ENCODE measurements at regions not wholly inside any gene's neighbourhood (a gene's known extent, or its start where the extent isn't known, plus 50 kb on each side); places are given as distances from the start of the nearest gene placed in this dataset.

DNA sequence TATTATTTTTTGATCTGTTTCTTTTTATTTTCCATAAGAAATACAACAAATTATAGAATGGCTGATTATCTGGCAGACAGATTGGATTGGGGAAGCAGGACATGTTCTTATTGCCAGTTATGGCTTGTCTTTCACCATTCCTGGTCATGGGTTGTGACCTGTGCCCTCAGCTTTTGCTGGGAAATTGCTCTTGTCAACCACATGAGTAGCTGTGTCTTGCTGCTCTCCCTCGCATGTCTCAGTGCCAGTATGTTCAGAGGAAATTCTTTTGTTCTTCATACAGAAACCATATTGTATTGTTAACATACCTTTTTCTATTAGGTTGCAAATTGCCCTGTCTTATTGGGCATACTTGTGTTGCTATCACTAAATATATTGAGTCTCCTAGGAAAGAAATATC is 344.1 kb downstream of the OSTF1 start:
- Histone ChIP-seq H3K4me3 (ENCODE audit: low read depth, low read length) (no peak overlapping the region), H3K36me3 (ENCODE audit: control insufficient read depth, insufficient read depth, low read length) (no peaks in the 10 kb centered on the region), H3K27me3 (ENCODE audit: control insufficient read depth, insufficient read depth, low read length) (no peaks in the 10 kb centered on the region)
- DNase-seq (ENCODE audit: low read depth) (no peak), FAIRE-seq (no peak)
- TF ChIP-seq, protein P1, sequence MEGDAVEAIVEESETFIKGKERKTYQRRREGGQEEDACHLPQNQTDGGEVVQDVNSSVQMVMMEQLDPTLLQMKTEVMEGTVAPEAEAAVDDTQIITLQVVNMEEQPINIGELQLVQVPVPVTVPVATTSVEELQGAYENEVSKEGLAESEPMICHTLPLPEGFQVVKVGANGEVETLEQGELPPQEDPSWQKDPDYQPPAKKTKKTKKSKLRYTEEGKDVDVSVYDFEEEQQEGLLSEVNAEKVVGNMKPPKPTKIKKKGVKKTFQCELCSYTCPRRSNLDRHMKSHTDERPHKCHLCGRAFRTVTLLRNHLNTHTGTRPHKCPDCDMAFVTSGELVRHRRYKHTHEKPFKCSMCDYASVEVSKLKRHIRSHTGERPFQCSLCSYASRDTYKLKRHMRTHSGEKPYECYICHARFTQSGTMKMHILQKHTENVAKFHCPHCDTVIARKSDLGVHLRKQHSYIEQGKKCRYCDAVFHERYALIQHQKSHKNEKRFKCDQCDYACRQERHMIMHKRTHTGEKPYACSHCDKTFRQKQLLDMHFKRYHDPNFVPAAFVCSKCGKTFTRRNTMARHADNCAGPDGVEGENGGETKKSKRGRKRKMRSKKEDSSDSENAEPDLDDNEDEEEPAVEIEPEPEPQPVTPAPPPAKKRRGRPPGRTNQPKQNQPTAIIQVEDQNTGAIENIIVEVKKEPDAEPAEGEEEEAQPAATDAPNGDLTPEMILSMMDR (IDR thresholded peaks at IDR 0.05; ENCODE audit: insufficient read depth, low read length, severe bottlenecking): no peak

DNA sequence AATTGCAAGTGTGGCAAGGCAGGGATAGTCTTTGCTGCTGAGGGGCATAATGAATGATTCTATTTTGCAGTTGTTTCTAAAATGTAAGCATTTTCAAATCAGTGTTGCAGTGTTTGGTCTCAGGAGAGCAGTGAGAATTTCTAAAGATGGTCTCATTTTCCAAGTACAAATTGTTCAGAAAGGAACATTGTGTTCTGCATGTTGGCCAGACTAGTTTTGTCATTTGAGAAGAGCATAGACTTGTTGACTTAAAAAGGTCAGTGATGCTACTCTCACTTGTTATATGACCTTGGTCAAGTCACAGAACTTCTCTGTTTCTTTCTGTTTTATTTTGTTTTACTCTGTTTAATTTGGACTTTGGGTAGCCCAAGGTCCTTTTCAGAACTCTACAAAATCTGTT is 344.6 kb downstream of the OSTF1 start:
- TF ChIP-seq, protein P1 (IDR thresholded peaks at IDR 0.05; ENCODE audit: insufficient read depth, low read length, severe bottlenecking): no peak
- H3K4me3 ChIP-seq (ENCODE audit: low read depth, low read length): no peak overlapping the region
- FAIRE-seq: no peak

GRCh38 chr9:75438716-75439115 is 350.4 kb downstream of the OSTF1 start:
- no peak overlapping the region for H3K4me3 ChIP-seq (ENCODE audit: low read depth, low read length)
- TF ChIP-seq, protein P1 (IDR thresholded peaks at IDR 0.05; ENCODE audit: insufficient read depth, low read length, severe bottlenecking): no peak
- FAIRE-seq (no peak), DNase-seq (ENCODE audit: low read depth) (no peak)
- no peaks in the 10 kb centered on the region for H3K36me3 ChIP-seq (ENCODE audit: control insufficient read depth, insufficient read depth, low read length)
- H3K27me3 ChIP-seq (ENCODE audit: control insufficient read depth, insufficient read depth, low read length): no peaks in the 10 kb centered on the region

More for the DNA sequence above, 344.6 kb downstream of the OSTF1 start:
- DNase-seq (ENCODE audit: low read depth): no peak
- H3K36me3 ChIP-seq (ENCODE audit: control insufficient read depth, insufficient read depth, low read length): no peaks in the 10 kb centered on the region
- no peaks in the 10 kb centered on the region for H3K27me3 ChIP-seq (ENCODE audit: control insufficient read depth, insufficient read depth, low read length)

DNA sequence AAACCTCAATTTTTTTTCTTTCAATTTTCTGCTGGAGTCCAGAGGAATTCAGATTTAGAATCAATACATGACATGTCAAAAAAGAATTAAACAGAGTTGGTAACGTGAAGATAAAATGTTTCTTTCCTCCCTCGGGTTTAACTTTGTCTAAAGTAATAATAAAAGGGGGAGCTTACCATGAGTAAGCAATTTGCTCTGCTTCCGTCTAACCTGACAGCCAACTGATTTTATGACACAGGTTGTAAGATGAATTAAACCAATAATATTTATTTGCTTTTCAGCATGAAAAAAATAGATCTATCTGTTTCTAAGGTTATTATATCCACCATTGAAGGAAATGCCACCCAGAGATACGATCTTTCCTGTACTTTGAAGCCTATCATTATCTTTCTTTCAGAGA is 352.6 kb downstream of the OSTF1 start:
- FAIRE-seq (no peak), DNase-seq (ENCODE audit: low read depth) (no peak)
- Histone ChIP-seq H3K27me3 (ENCODE audit: control insufficient read depth, insufficient read depth, low read length) (no peaks in the 10 kb centered on the region), H3K4me3 (ENCODE audit: low read depth, low read length) (no peak overlapping the region), H3K36me3 (ENCODE audit: control insufficient read depth, insufficient read depth, low read length) (no peaks in the 10 kb centered on the region)
- TF ChIP-seq, protein P1 (IDR thresholded peaks at IDR 0.05; ENCODE audit: insufficient read depth, low read length, severe bottlenecking): no peak

DNA sequence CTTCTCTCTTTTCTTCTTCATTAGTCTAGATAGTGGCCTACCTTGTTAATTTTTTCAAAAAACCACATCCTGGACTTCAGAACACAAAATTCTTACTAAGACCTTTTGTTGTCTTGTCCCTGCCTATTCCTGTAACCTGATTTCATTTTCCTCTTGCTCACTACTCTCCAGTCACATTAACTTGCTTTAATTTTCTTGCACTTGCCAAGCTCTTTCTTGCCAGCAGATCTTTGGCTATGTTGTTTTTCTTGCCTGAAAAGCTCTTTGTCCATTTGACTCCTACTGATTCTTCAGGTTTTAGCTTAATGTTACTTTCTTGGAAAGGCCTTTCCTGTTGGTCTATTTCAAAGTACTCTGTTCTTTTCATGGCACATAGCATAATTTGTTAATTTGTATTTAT is 356.8 kb downstream of the OSTF1 start:
- TF ChIP-seq, protein P1 (IDR thresholded peaks at IDR 0.05; ENCODE audit: insufficient read depth, low read length, severe bottlenecking): no peak
- Histone ChIP-seq H3K27me3 (ENCODE audit: control insufficient read depth, insufficient read depth, low read length) (no peaks in the 10 kb centered on the region), H3K36me3 (ENCODE audit: control insufficient read depth, insufficient read depth, low read length) (no peaks in the 10 kb centered on the region), H3K4me3 (ENCODE audit: low read depth, low read length) (no peak overlapping the region)
- FAIRE-seq (no peak), DNase-seq (ENCODE audit: low read depth) (no peak)

GRCh38 chr9:75447281-75447680 is 359.0 kb downstream of the OSTF1 start:
- no peak for DNase-seq (ENCODE audit: low read depth)
- Histone ChIP-seq H3K27me3 (ENCODE audit: control insufficient read depth, insufficient read depth, low read length) (no peaks in the 10 kb centered on the region), H3K4me3 (ENCODE audit: low read depth, low read length) (no peak overlapping the region), H3K36me3 (ENCODE audit: control insufficient read depth, insufficient read depth, low read length) (no peaks in the 10 kb centered on the region)
- TF ChIP-seq, protein P1 (IDR thresholded peaks at IDR 0.05; ENCODE audit: insufficient read depth, low read length, severe bottlenecking): no peak
- FAIRE-seq: no peak

Measured in bronchial epithelial cell (primary cell).